Upper lobe of left lung (tissue), 4 donors: ENCODE measurements at regions not wholly inside any gene's neighbourhood (a gene's known extent, or its start where the extent isn't known, plus 50 kb on each side); places are given as distances from the start of the nearest gene placed in this dataset.

Source experiments
- CTCF ChIP-seq, 6 experiments: fragments of 450-650 bp in 4 of 6; fragments of 200-600 bp in 2 of 6; sonication (generic) in 2 of 6; IDR thresholded peaks; one replicate each; pipeline ENCODE4 v1.5.1; 2016 to 2019; ENCODE audit warnings: antibody characterized with exemption in 6 of 6
- POLR2AphosphoS5 ChIP-seq, 2 donors: sonication (generic); formaldehyde crosslinking; IDR thresholded peaks; one replicate each; pipeline ENCODE4 v1.5.1; 2017; ENCODE audit warnings: antibody characterized with exemption in 2 of 2

GRCh38 chr13:105974380-105974779 lies 561.1 kb downstream of the EFNB2 start:
- TF ChIP-seq CTCF (IDR thresholded peaks at IDR 0.05): no peak
- TF ChIP-seq POLR2AphosphoS5 (IDR thresholded peaks at IDR 0.05): no peak
